Left lobe of liver (tissue), 2 donors: ENCODE measurements at regions not wholly inside any gene's neighbourhood (a gene's known extent, or its start where the extent isn't known, plus 50 kb on each side); places are given as distances from the start of the nearest gene placed in this dataset.
A peak's percentile ranks its signal among the peaks of the same experiment; 100 is the strongest.

Experiments used
- ATAC-seq: fragments of 200-7000 bp; cut with Tn5 transposase; one replicate; pipeline ENCODE4 v1.9.1; 2020; ENCODE audit warnings: mild to moderate bottlenecking, moderate library complexity
- DNase-seq: peaks from one replicate; pipeline ENCODE4 v3.0.0-alpha.2; 2020; ENCODE audit warnings: low spot score
- donor health status: DM: no; HTN: no; CAD: no; lungs with moderate emphysema.
- donor health status: DM: no; HTN: yes; CAD: no.

DNA sequence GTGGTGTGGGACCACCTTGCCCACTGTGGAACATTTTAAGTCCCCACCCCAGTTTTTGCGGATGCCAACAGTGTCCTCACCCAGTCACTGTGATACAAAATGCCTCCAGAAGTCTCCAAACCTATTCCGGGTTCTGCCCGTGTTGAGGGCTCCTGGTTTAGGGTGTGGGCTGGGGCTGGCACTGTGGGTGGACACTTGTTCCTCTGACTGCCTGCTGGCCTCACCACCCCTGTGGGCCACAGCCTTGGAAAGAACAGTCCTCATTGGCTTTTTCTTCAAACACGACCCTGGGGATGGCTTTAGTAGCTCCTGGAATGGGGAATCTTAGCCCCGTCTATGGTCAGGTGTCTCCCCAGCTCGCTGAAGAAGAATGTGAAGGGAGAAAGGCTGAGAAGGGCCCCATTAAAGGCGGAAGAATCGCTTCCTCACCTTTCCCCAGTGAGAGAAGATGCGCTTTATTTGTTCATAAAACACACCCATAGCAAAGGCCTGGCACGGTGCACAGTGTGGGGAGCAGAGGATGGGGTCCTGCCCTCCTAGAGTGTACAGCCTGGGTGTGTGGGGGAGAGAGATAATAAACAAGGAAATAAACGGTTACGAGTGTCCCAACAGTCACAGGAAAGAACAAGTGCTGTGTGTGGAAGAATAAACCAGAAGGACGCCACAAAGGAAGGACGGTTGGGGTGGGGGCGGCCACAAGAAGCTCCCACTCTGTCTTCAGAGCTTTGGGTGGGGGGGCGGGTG lies 56.3 kb upstream of the SLC22A11 start:
- ATAC-seq (no peak), DNase-seq (no peak)

- no peak for DNase-seq
- no peak for ATAC-seq
Measured at GRCh38 chr11:64500176-64501013, 55.3 kb upstream of the SLC22A11 start.

- DNase-seq (no peak), ATAC-seq (peak; percentile 42)
Measured at GRCh38 chr11:64501500-64502427, 54.0 kb upstream of the SLC22A11 start.

DNA sequence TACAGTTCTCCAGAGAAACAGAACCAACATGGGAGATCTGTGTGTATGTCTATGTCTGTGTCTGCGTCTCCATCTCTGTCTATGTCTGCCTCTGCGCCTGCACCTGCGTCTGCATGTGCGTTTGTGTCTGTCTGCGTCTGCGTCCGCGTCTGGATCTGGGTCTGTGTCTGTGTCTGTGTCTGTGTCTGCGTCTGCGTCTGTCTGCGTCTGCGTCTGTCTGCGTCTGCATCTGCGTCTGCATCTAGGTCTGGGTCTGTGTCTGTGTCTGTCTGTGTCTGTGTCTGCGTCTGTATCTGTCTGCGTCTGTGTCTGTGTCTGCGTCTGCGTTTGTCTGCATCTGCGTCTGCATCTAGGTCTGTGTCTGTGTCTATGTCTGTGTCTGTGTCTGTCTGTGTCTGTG lies 53.1 kb upstream of the SLC22A11 start:
- no peak for DNase-seq
- ATAC-seq: no peak

DNA sequence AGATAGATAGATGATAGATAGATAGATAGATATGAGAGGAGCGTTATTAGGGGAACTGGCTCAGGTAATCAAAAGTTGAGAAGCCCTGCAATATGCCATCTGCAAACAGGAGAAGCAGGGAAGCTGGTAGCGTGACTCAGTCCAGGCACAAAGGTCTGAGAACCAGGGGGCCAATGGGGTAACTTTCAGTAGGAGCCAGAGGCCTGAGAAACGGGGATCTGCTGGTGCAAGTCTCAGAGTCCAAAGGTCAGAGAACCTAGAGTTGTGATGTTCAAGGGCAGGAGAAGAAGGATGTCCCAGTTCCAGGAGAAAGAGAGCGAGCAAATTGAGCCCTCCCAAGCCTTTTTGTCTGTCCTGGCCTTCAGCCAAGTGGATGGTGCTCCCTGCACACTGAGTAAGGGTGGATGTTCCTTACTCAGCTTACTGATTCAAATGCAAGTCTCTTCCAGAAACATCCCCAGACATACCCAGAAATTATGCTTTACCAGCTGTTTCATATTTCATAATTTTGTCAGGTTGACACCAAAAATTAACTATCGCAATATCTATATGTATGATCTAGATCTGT lies 52.5 kb upstream of the SLC22A11 start:
- no peak for ATAC-seq
- DNase-seq: no peak

GRCh38 chr11:64504999-64505398 lies 50.7 kb upstream of the SLC22A11 start:
- no peak for DNase-seq
- no peak for ATAC-seq
